Effector memory CD4-positive, alpha-beta T cell (primary cell): ENCODE measurements at regions not wholly inside any gene's neighbourhood (a gene's known extent, or its start where the extent isn't known, plus 50 kb on each side); places are given as distances from the start of the nearest gene placed in this dataset.

Source experiments
- DNase-seq, 3 donors: peaks; one replicate each; pipeline ENCODE4 v3.0.0-alpha.2; 2020
- H3K27ac ChIP-seq: 2 replicates; pipeline ENCODE4 v1.7.0; 2013; ENCODE audit warnings: mild to moderate bottlenecking, low read length, moderate library complexity; ENCODE audit not compliant: insufficient read depth, poor library complexity, severe bottlenecking
- H3K27me3 ChIP-seq: replicated peaks from 2 replicates; pipeline ENCODE4 v1.7.0; 2013; ENCODE audit warnings: mild to moderate bottlenecking, low read length; ENCODE audit not compliant: insufficient read depth, control insufficient read depth, poor library complexity, severe bottlenecking
- H3K36me3 ChIP-seq: 2 replicates; pipeline ENCODE4 v1.7.0; 2013; ENCODE audit warnings: mild to moderate bottlenecking, low read length, moderate library complexity; ENCODE audit not compliant: control insufficient read depth, insufficient read depth
- H3K4me1 ChIP-seq: 2 replicates; pipeline ENCODE4 v1.7.0; 2013; ENCODE audit warnings: low read length, mild to moderate bottlenecking; ENCODE audit not compliant: control insufficient read depth, insufficient read depth, poor library complexity, severe bottlenecking
- H3K4me3 ChIP-seq: 2 replicates; pipeline ENCODE4 v1.7.0; 2013; ENCODE audit warnings: low read length, low read depth, mild to moderate bottlenecking; ENCODE audit not compliant: insufficient read depth, poor library complexity, severe bottlenecking
- H3K9me3 ChIP-seq: 2 replicates; pipeline ENCODE4 v1.7.0; 2013; ENCODE audit warnings: mild to moderate bottlenecking, low read length, moderate library complexity; ENCODE audit not compliant: control insufficient read depth

- H3K27ac ChIP-seq, result no peak overlapping the region
- H3K27me3 ChIP-seq, result peaks cover 5% of the 10 kb centered on the region
- H3K36me3 ChIP-seq, result no peaks in the 10 kb centered on the region
- no peak overlapping the region for H3K4me3 ChIP-seq
- DNase-seq, result no peak
- H3K4me1 ChIP-seq, result no peaks in the 10 kb centered on the region
- no peaks in the 10 kb centered on the region for H3K9me3 ChIP-seq
Measured at GRCh38 chr11:134920851-134921608, 509.0 kb upstream of the B3GAT1 start.

- Histone ChIP-seq H3K27me3 (peaks cover 5% of the 10 kb centered on the region), H3K36me3 (no peaks in the 10 kb centered on the region), H3K27ac (no peak overlapping the region), H3K9me3 (no peaks in the 10 kb centered on the region), H3K4me1 (no peaks in the 10 kb centered on the region), H3K4me3 (no peak overlapping the region)
- no peak for DNase-seq
Measured at GRCh38 chr11:134916421-134917213, 504.6 kb upstream of the B3GAT1 start.

DNA sequence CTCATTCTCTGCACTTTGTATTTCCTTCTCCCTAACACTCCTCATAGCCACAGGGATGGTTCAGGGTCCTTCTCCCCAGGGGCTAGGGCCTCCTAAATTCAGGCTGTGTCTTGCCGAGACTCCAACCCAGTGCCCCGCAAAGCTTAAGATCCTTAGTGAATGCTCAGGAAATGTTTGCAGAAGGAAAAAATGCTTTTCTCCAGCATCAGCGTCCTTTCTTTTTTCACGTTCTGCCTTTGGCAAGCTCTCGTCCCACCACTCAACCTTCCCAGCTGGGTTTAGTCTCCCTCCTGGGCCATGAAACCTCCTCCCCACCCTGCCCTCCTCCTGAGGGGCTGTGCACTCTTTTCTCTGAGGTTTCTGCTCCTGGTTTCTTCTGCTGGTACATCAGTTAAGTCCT, 503.8 kb upstream of the B3GAT1 start:
- H3K27ac ChIP-seq, result no peak overlapping the region
- no peaks in the 10 kb centered on the region for H3K4me1 ChIP-seq
- no peaks in the 10 kb centered on the region for H3K36me3 ChIP-seq
- no peak overlapping the region for H3K4me3 ChIP-seq
- H3K9me3 ChIP-seq, result no peaks in the 10 kb centered on the region
- no peak for DNase-seq
- peaks cover 5% of the 10 kb centered on the region for H3K27me3 ChIP-seq

DNA sequence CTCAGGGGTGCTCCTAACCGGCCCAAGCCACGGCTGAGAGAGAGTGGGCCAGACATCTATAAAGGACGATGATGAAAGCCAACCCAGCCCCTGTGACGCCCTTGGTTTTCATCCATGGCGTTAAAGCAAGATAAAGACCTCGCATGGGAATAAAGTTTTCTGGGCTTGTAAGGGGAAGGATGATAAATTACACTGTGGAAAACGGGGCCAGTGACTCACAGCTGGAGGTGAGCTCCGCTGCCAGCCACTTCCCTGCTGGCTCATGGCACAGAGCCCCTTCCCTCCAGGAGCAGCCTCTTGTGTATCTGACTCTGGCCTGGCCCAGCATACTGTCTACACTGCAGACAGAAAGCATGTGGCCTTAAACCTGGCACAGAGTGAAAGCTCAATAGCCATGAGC, 503.2 kb upstream of the B3GAT1 start:
- Histone ChIP-seq H3K36me3 (no peaks in the 10 kb centered on the region), H3K27ac (no peak overlapping the region), H3K4me3 (no peak overlapping the region), H3K27me3 (peaks cover 3% of the 10 kb centered on the region), H3K4me1 (no peaks in the 10 kb centered on the region), H3K9me3 (no peaks in the 10 kb centered on the region)
- DNase-seq, result no peak

GRCh38 chr11:134913999-134914590, 502.1 kb upstream of the B3GAT1 start:
- no peaks in the 10 kb centered on the region for H3K4me1 ChIP-seq
- no peak overlapping the region for H3K27ac ChIP-seq
- H3K27me3 ChIP-seq, result no peaks in the 10 kb centered on the region
- no peak for DNase-seq
- no peak overlapping the region for H3K4me3 ChIP-seq
- no peaks in the 10 kb centered on the region for H3K9me3 ChIP-seq
- H3K36me3 ChIP-seq, result no peaks in the 10 kb centered on the region

- Histone ChIP-seq H3K9me3 (no peaks in the 10 kb centered on the region), H3K4me1 (no peaks in the 10 kb centered on the region), H3K27ac (no peak overlapping the region), H3K4me3 (no peak overlapping the region), H3K27me3 (no peaks in the 10 kb centered on the region), H3K36me3 (no peaks in the 10 kb centered on the region)
- DNase-seq, result no peak
Measured at GRCh38 chr11:134913391-134913790, 501.3 kb upstream of the B3GAT1 start.

DNA sequence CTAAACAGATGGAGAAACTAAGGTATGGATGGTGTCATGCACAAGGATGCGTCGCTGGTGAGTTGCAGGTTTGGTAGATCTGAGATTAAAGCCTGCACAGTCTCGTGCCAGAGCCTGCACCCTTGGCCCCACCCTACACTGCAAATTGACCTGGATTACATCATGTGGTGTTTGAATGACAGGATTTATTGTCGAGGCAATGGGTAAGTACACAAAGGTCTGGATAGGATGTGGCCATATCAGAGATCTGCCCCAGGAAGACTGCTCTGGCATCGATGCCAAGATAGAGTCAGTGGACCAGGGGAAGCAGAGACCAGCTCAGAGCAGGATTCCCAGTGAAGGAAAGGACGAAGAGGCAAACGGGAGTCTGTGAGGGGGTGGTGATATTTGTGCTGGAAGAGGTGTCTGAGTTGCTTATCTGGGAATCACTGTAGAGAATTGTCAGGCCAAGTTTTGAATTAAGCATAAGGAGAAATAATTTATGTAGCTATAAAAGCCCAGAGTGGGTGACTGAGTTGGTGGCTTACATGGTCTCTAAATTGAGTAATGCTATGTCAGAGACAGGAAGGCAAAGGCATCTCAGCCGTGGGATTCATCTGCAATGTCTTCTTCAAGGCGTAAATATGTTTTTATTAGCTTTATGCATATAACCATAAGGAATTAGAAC, 499.6 kb upstream of the B3GAT1 start:
- Histone ChIP-seq H3K4me1 (no peaks in the 10 kb centered on the region), H3K27ac (no peak overlapping the region), H3K4me3 (no peak overlapping the region), H3K36me3 (no peaks in the 10 kb centered on the region), H3K9me3 (no peaks in the 10 kb centered on the region), H3K27me3 (no peaks in the 10 kb centered on the region)
- no peak for DNase-seq

- Histone ChIP-seq H3K4me3 (no peak overlapping the region), H3K27me3 (no peaks in the 10 kb centered on the region), H3K9me3 (no peaks in the 10 kb centered on the region), H3K4me1 (no peaks in the 10 kb centered on the region), H3K27ac (no peak overlapping the region), H3K36me3 (no peaks in the 10 kb centered on the region)
- no peak for DNase-seq
Measured at GRCh38 chr11:134908583-134908982, 496.5 kb upstream of the B3GAT1 start.

GRCh38 chr11:134907636-134908035, 495.6 kb upstream of the B3GAT1 start:
- H3K27ac ChIP-seq, result no peak overlapping the region
- no peaks in the 10 kb centered on the region for H3K36me3 ChIP-seq
- H3K9me3 ChIP-seq, result no peaks in the 10 kb centered on the region
- no peak for DNase-seq
- no peak overlapping the region for H3K4me3 ChIP-seq
- no peaks in the 10 kb centered on the region for H3K4me1 ChIP-seq
- H3K27me3 ChIP-seq, result no peaks in the 10 kb centered on the region
